ENCODE measurements at regions not wholly inside any gene's neighbourhood (a gene's known extent, or its start where the extent isn't known, plus 50 kb on each side); places are given as distances from the start of the nearest gene placed in this dataset.
"Not testable (repeated sequence)": the region's sequence is repeated elsewhere in the genome, so short reads cannot be mapped to it uniquely, and the experiment has no call there.

DNA sequence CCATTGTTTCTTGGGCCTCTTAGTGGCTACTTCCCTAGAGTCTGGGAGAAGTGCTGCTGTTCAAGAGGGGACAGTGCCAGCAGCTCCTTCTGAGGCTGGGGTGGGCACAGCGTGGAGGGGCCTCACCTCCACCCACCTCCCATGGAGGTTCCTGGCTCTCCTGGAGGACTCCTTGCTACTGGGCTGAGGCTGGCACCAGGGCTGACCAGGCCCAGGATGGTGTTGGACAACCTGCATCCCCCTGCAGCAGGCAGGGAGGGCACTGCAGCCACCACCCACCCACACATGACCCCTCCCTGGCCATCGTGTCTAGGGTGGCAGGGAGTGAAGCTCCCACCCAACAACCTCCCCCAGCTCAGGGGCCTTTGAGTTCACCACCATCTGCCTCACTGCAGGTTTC is 1549.3 kb upstream of the USP9Y start:
- CTCF ChIA-PET; DNase-seq; H3K27ac Mint-ChIP-seq; H3K36me3 Mint-ChIP-seq (ENCODE audit: low read depth); H3K9me3 Mint-ChIP-seq; H3K27me3 Mint-ChIP-seq; POLR2A ChIA-PET; intact Hi-C loops (cut with micrococcal nuclease); ATAC-seq; H3K4me1 Mint-ChIP-seq (ENCODE audit: low read depth); H3K4me3 Mint-ChIP-seq: not testable (repeated sequence)

GRCh38 chrY:11156100-11156499 is 1544.9 kb upstream of the USP9Y start:
- ATAC-seq, POLR2A ChIA-PET: not testable (repeated sequence)

DNA sequence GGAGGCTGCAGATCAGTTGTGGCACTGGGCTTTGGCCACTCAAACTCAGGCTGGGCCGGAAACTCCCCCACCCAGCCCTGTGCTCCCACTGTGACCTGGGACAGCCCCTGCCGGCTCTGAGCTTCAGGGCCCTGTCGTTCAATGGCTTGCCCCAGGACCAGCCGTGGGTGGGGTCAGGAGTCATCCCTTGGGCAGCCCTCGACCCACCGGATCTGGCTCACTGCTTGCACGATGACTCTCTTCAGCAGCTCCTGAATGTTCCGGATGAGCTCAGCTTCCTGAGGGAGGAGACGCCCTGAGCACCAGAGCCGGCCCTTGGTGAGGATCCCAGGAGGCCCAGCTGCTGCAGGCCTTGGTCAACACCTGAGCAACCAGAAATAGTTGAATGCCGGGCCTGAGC is 1544.2 kb upstream of the USP9Y start:
- H3K27me3 Mint-ChIP-seq; H3K27ac Mint-ChIP-seq; intact Hi-C loops (cut with micrococcal nuclease); H3K4me3 Mint-ChIP-seq; H3K4me1 Mint-ChIP-seq (ENCODE audit: low read depth); DNase-seq; H3K9me3 Mint-ChIP-seq; H3K36me3 Mint-ChIP-seq (ENCODE audit: low read depth); CTCF ChIA-PET; POLR2A ChIA-PET; ATAC-seq: not testable (repeated sequence)

More at GRCh38 chrY:11156100-11156499, 1544.9 kb upstream of the USP9Y start:
- H3K36me3 Mint-ChIP-seq (ENCODE audit: low read depth); H3K27ac Mint-ChIP-seq; CTCF ChIA-PET; H3K9me3 Mint-ChIP-seq; intact Hi-C loops (cut with micrococcal nuclease); H3K27me3 Mint-ChIP-seq; H3K4me1 Mint-ChIP-seq (ENCODE audit: low read depth); H3K4me3 Mint-ChIP-seq: not testable (repeated sequence)
- peak; percentile 1 for DNase-seq

DNA sequence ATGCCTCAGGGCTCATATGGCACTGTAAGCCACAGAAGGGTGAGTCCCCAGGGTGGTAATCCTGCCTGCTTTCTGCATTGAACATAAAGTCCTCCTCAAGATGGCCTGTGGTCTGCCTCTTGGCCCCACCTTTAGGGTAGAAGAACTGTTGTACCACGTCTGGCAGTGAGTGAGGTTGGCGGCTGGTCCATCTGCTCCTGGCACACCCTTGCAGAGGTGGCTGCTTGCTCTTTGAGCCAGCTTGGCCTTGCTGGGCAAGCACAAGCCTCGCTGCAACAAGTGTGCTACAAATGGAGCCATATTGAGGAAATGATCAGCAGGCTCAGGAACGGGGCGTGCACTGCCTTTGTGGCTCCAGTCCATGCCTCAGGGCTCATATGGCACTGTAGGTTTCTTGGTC is 1524.0 kb upstream of the USP9Y start:
- H3K27ac Mint-ChIP-seq; H3K36me3 Mint-ChIP-seq (ENCODE audit: low read depth); DNase-seq; H3K4me3 Mint-ChIP-seq; POLR2A ChIA-PET; CTCF ChIA-PET; ATAC-seq; H3K9me3 Mint-ChIP-seq; intact Hi-C loops (cut with micrococcal nuclease); H3K27me3 Mint-ChIP-seq; H3K4me1 Mint-ChIP-seq (ENCODE audit: low read depth): not testable (repeated sequence)

GRCh38 chrY:11201133-11201532 is 1499.9 kb upstream of the USP9Y start:
- intact Hi-C loops (cut with micrococcal nuclease); ATAC-seq; H3K27ac Mint-ChIP-seq; H3K9me3 Mint-ChIP-seq; H3K27me3 Mint-ChIP-seq; H3K36me3 Mint-ChIP-seq (ENCODE audit: low read depth); POLR2A ChIA-PET; H3K4me3 Mint-ChIP-seq; H3K4me1 Mint-ChIP-seq (ENCODE audit: low read depth); CTCF ChIA-PET; DNase-seq: not testable (repeated sequence)

DNA sequence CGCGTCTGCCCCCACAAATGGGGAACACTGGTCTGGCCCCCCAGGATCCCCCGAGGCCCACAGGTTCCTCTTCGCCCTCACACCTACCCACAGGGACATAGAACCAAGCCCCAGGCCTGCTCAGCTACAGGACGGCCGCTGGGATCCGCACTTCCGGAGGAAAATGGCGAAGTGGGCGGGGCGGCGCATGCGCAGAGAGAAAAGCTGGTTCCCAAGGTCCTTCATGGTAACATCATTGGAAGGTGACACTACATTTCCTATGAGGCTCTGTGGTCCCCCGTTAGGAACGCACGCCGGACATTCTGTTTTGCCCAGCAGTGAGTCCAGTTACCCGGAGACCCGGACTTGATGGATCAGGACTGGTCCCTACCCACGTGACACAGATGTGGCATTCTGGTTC is 1486.2 kb upstream of the USP9Y start:
- H3K36me3 Mint-ChIP-seq (ENCODE audit: low read depth); H3K4me3 Mint-ChIP-seq; CTCF ChIA-PET: not testable (repeated sequence)

More for the DNA sequence above, 1486.2 kb upstream of the USP9Y start:
- H3K27ac Mint-ChIP-seq; DNase-seq; H3K4me1 Mint-ChIP-seq (ENCODE audit: low read depth); intact Hi-C loops (cut with micrococcal nuclease); POLR2A ChIA-PET; H3K9me3 Mint-ChIP-seq; H3K27me3 Mint-ChIP-seq; ATAC-seq: not testable (repeated sequence)
